GM18498 (cell line): ENCODE measurements at regions not wholly inside any gene's neighbourhood (a gene's known extent, or its start where the extent isn't known, plus 50 kb on each side); places are given as distances from the start of the nearest gene placed in this dataset.

Source experiments
- ATAC-seq: cut with Tn5 transposase; IDR thresholded peaks from one replicate; pipeline ENCODE4 v1.9.1; 2021; ENCODE audit warnings: mild to moderate bottlenecking, moderate library complexity; ENCODE audit not compliant: unreplicated experiment

- no peak for ATAC-seq
These were observed 251.8 kb upstream of the SLIT2 start for GRCh38 chr4:19999775-20000414.

GRCh38 chr4:19999276-19999675 is 252.4 kb upstream of the SLIT2 start:
- no peak for ATAC-seq

- no peak for ATAC-seq
These were observed 258.5 kb upstream of the SLIT2 start for GRCh38 chr4:19993242-19993641.

- no peak for ATAC-seq
These were observed 259.1 kb upstream of the SLIT2 start for GRCh38 chr4:19992471-19993093.

- ATAC-seq: no peak
These were observed 264.0 kb upstream of the SLIT2 start for GRCh38 chr4:19987746-19988145.

GRCh38 chr4:19983072-19983471 is 268.6 kb upstream of the SLIT2 start:
- no peak for ATAC-seq

- ATAC-seq: no peak
These were observed 269.1 kb upstream of the SLIT2 start for GRCh38 chr4:19982556-19982955.

- no peak for ATAC-seq
These were observed 279.9 kb upstream of the SLIT2 start for GRCh38 chr4:19971829-19972228.

- no peak for ATAC-seq
These were observed 282.2 kb upstream of the SLIT2 start for GRCh38 chr4:19969492-19969891.

- ATAC-seq: no peak
These were observed 290.6 kb upstream of the SLIT2 start for GRCh38 chr4:19961091-19961490.

GRCh38 chr4:19958848-19959247 is 292.9 kb upstream of the SLIT2 start:
- no peak for ATAC-seq

GRCh38 chr4:19947349-19947748 is 304.4 kb upstream of the SLIT2 start:
- no peak for ATAC-seq

GRCh38 chr4:19945979-19946380 is 305.7 kb upstream of the SLIT2 start:
- ATAC-seq: no peak

- no peak for ATAC-seq
These were observed 306.2 kb upstream of the SLIT2 start for GRCh38 chr4:19945501-19945900.

GRCh38 chr4:19944806-19945205 is 306.9 kb upstream of the SLIT2 start:
- no peak for ATAC-seq

- no peak for ATAC-seq
These were observed 307.5 kb upstream of the SLIT2 start for GRCh38 chr4:19944251-19944650.

- no peak for ATAC-seq
These were observed 310.3 kb upstream of the SLIT2 start for GRCh38 chr4:19941434-19941833.

GRCh38 chr4:19940861-19941260 is 310.8 kb upstream of the SLIT2 start:
- ATAC-seq: no peak

GRCh38 chr4:19936476-19936875 is 315.2 kb upstream of the SLIT2 start:
- ATAC-seq: no peak

- no peak for ATAC-seq
These were observed 321.0 kb upstream of the SLIT2 start for GRCh38 chr4:19930742-19931141.

- ATAC-seq: no peak
These were observed 324.3 kb upstream of the SLIT2 start for GRCh38 chr4:19927381-19927780.

- no peak for ATAC-seq
These were observed 326.2 kb upstream of the SLIT2 start for GRCh38 chr4:19925516-19925915.

- no peak for ATAC-seq
These were observed 326.9 kb upstream of the SLIT2 start for GRCh38 chr4:19924761-19925160.
